ENCODE measurements at regions not wholly inside any gene's neighbourhood (a gene's known extent, or its start where the extent isn't known, plus 50 kb on each side); places are given as distances from the start of the nearest gene placed in this dataset.

DNA sequence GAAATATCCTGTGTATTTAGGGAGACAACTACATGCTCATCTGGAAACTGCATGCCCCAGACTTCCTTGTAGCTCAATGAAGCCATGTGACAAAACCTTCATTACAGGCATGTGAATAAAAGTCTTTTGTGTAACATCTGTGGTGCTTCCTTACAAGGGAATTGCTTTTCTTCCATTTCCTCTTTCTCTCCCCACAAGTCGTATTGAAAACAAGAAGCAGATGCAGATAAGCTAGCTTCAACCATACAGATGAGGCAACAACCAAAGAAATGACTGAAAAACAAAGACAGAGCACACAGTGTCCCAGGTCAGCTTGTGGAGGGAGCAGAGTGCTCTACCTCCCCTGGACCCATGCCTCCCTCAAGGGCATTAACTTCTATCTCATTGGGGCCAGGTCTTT lies 115.8 kb upstream of the INPP4B start:
- no peak for DNase-seq (ENCODE audit: low spot score)

GRCh38 chr4:142974328-142974727 lies 128.2 kb upstream of the INPP4B start:
- no peak for DNase-seq (ENCODE audit: low spot score)

DNA sequence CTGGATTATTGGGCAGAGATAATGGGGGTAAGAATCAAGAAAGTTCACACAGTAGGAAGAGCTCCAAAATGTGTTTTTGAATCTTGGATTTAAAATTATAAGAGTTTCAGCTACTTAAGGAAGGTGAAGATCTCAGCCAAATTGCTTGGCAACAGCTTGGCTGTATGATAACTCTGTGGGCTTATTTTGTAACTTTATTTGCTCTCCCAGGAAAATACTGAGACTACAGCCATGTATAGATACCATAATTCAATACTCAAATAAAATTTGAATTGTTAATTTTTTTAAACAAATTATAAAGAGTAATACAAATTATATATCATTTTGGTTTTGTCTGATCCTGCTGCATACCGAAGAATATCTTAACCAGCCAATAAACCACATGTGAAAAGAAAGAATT lies 129.5 kb upstream of the INPP4B start:
- DNase-seq (ENCODE audit: low spot score), result no peak

- no peak for DNase-seq (ENCODE audit: low spot score)
Measured at GRCh38 chr4:142976482-142976881, 130.4 kb upstream of the INPP4B start.

DNA sequence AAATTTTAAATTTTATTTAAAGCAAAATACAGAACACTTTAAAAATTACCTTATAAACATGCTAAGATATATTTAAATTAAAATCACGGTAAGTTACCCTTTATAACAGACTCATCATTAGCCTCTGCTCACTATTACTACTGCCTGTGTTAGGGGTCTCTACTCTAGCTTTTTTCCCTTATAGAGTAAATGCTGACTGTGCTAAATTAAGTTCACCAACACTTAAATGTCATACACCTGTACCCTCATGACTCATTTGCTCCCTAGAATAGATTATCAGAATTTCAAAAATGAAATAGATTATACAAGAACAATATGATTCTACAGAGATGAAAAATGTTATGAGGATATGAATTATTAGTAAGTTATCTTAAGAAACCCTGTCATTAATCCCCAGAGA lies 131.1 kb upstream of the INPP4B start:
- DNase-seq (ENCODE audit: low spot score), result no peak

DNA sequence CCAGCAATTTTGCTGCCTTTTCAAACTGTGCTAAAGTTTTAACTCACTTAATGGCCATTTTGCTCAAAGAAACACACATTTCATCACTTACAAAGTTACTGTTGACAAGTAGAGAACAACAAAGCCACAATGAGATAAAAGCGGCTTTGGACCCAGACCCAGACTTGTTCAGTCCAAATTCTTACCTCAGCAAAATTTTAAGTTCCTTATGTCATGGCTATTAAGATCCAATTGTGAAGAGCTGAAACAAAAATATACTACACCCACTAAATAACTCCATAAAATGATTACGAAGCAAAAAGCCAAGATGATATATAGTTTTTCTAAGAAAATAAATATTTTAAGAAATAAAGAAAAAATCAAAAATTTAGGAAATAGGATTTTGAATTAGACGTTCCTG lies 137.0 kb upstream of the INPP4B start:
- DNase-seq (ENCODE audit: low spot score), result no peak

DNA sequence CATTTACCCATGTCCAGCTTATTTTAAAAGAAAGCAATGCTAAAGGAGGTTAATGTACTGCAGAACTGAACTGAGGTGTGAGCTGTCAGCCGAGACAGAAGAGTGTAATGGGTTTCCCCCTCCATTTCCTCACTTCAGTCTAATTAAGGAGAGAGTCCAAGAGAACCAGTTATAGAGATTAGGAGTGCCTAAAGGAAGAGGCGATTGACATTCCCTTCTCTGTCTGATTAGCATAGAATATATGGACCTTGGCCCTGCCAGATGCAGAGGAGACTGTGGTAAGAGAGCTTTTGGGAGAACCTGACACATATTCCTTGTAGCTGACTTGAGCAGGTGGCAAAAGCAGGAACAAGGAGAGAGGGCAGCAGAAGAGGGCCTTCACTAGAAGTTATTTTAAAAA lies 137.5 kb upstream of the INPP4B start:
- no peak for DNase-seq (ENCODE audit: low spot score)

DNA sequence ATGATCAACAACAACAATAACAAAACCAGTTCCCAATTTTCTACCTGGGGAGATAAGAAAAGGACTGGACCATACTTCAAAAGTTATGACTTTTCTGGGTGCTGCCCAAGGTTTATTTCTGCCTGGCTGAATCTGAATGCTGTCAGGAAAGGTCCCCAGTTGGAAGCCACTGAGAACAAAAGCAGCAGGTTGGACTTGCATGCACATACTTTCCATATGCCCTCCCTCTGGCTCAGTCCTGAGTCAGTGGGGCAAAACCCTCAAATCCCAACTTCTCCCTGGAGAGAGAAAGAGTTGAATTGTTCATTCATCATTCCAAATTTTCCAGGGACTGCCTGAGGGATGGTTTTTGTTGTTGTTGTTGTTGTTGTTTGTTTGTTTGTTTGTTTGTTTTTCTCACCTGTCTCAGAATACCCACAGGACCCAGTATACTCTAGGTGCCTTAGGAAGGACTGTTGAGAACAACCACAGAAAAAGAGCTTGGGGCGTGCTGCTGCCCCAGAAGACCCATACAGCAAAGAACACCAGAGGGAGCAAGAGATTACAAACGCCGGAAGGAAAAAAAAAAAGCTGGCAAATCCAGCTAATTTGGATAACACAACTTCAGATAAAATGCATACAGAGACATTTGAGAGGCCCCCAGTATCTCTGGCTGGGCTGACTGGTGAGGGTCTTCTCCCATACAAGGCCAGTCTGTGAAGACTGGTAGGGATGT lies 138.9 kb upstream of the INPP4B start:
- peak; percentile 24 for DNase-seq (ENCODE audit: low spot score)

DNA sequence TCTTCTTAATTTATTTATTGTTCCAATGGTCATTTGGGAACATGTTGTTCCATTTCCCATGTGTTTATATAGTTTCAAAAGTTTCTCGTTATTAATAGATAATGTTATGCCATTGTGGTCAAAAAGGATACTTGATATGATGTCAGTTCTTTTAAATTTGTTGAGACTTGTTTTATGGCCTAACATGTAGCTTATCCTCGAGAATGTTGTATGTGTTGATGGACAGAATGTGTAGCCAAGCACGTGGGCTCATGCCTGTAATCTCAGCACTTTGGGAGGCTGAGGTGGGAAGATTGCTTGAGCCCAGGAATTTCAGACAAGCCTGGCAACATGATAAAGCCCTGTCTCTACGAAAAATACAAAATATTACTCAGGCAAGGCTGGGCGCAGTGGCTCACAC lies 168.5 kb upstream of the USP38 start:
- DNase-seq (ENCODE audit: low spot score), result no peak

- DNase-seq (ENCODE audit: low spot score), result no peak
Measured at GRCh38 chr4:143017210-143017609, 167.5 kb upstream of the USP38 start.

- no peak for DNase-seq (ENCODE audit: low spot score)
Measured at GRCh38 chr4:143019351-143019750, 165.4 kb upstream of the USP38 start.

DNA sequence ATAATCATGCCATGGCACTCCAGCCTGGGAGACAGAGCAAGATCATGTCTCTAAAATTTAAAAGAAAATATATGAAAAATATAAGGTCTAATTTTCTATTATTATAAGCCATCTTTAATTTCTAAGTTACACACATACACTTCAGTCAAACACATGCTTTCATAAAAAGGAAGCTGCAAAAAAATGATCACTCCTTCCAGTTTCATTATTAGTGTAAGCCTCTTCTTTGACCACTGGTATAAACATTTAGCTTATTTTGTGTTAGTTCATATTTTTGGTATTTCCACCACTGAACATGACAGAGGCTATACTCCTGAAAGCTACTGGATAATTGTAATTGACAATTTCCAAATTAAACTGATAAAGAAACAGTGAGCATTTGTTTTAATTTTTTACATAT lies 163.3 kb upstream of the USP38 start:
- no peak for DNase-seq (ENCODE audit: low spot score)

GRCh38 chr4:143023239-143023918 lies 161.3 kb upstream of the USP38 start:
- DNase-seq (ENCODE audit: low spot score), result no peak

DNA sequence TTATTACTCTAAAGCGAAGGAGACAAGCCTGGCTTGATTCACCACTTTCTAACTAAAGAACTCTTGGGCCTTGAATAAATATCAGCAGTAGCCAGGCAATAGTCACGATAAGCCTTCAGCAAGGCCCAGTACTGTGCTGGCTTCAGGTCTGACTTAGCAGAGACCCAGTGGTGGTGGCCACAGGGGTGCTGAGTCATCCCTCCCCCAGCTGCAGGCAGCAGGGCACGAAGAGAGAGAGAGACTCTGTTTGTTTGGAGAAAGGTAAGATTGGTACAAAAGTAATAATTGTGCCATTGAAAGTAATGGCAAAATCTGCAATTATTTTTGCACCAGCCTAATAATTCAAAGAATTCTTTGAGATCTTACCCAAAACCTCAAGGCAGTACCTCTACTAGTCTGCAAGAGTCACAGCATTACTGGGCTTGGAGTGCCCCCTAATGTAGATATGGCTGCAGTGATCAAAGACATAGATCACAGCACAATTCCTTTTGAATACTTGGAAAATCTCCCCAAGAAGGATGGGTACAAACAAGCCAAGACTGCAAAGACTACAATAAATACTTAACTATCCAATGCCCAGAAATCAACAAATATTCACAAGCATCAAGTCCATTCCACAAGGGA lies 159.5 kb upstream of the USP38 start:
- peak; percentile 28 for DNase-seq (ENCODE audit: low spot score)

DNA sequence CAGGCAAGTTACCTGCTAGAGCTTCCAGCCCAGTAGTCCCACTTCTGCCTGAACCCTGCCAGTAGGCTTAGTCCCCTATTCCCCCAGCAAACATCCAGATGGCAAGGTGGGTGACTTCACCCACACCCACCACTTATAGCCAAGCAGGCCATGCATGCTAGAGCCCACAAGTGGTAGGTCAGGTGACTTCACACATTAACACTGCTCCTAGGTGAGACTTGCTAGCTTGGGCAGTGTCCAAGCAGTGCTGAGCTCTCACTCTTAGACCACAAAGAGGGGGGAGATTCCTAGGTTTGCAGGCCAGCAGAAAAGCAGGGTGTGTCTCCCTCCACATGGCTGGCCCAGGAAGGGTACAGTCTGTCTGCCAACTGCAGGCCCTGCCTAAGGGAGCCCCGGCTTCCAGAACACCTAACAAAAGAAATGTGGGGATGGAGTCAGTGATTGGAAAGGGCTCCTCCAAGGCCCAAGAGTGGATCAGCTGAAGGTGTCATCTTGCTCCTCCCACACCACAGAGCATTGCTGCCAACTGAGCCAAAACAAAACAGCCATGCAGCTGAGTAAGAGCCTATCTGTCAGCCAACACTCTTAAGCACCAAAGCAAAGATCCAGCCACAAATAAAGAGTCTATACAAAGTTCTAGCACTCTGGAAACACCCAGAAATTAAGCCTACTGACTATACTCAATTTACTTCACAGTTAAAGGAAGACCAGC lies 158.1 kb upstream of the USP38 start:
- DNase-seq (ENCODE audit: low spot score), result no peak

DNA sequence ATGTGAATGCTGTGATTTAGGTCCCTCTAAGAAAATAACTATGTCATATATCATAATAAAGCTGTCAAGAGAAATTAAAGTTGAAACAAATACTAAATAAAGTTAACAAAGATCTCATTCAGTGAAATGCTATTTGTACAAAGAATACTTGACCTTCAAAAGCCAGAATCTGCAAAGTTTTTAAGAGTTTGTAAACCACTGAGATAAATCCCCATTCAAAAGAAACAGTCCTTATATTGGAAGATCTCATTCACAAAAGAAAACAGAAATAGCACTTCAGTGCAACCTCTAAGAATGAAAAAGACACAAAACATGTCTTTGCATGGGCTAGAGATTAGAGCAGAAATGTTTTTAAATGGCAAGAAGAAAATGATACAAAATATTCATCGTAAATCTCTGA lies 149.1 kb upstream of the USP38 start:
- no peak for DNase-seq (ENCODE audit: low spot score)

DNA sequence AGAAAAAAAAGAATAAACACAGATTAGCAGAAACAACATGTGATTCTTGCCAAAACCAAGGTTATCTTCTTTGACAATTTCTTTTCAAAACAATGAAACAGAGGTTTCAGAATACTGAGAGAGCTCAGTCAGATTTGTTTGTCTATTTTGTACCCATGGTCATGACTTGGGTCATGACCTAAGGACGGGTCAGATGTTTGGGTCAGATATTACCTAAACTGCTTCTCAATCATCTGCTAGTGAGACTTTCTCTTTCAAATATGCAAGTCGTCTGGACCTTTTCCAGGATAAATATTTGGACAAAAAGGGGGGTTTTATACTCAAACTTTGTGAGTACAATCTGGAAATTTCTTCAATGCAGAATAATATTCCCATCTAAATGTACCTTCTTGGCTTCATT lies 148.3 kb upstream of the USP38 start:
- no peak for DNase-seq (ENCODE audit: low spot score)

DNA sequence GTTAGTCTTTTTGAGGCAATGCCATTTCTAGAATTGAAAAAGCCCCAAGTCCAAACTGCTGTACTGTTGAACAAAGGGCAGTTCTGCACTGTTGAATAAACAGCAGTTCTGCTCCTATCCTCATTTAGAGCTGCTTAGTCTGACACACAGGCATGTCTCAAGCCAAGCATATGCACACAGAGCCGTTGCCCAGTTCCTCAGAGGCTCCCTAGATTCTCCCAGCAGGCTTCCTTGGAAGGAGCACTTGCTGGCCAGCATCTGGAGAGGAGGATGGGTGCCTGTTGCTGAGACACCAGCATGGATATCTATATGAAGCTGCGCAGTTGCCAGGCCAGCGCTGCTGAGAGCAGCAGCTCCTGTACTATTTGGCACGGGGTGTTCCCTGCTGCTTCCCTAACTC lies 138.3 kb upstream of the USP38 start:
- peak; percentile 35 for DNase-seq (ENCODE audit: low spot score)

- DNase-seq (ENCODE audit: low spot score), result no peak
Measured at GRCh38 chr4:143046906-143047305, 137.8 kb upstream of the USP38 start.

GRCh38 chr4:143054971-143055370 lies 129.7 kb upstream of the USP38 start:
- DNase-seq (ENCODE audit: low spot score), result no peak

DNA sequence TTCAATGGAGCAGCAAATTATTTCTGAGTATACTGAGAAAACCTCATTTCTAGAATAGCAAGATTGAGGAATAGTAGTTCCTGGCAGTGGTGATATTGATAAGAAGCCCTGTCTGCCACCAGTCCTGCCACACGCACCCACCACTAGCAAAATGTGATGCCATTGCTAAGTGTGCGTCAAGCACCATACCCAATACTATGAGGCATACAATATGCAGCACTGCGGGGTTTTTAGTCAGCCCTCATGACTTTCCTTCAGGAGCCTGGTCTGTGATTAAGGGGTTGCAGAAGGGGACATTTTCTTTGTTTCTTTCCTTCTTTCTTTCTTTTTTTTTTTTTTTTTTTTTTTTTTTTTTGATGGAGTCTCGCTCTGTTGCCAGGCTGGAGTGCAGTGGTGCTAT lies 128.7 kb upstream of the USP38 start:
- no peak for DNase-seq (ENCODE audit: low spot score)

GRCh38 chr4:143071351-143071750 lies 113.4 kb upstream of the USP38 start:
- DNase-seq (ENCODE audit: low spot score), result no peak

DNA sequence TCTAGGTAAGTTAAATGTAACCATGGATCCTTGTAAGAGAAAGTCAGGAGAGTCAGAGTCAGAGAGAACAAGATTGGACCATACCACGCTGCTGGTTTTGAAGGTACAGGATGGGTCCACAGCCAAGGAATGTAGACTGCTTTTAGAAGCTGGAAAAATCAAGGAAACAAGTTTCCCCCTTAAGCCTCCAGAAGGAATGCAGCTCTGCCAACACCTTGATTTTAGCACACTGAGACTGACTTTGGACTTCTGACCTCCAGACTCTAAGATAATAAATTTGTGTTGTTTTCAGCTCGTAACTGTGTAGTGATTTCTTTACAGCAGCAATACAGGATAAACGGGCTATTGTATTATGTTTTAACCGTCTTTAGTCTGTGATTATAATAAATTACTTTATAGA lies 108.0 kb upstream of the USP38 start:
- no peak for DNase-seq (ENCODE audit: low spot score)

All from GM03348 (cell line).